GM19397 (cell line): ENCODE measurements at regions not wholly inside any gene's neighbourhood (a gene's known extent, or its start where the extent isn't known, plus 50 kb on each side); places are given as distances from the start of the nearest gene placed in this dataset.

ENCODE experiments used
- ATAC-seq: cut with Tn5 transposase; IDR thresholded peaks from one replicate; pipeline ENCODE4 v1.9.1; 2021; ENCODE audit warnings: mild to moderate bottlenecking, moderate library complexity; ENCODE audit not compliant: unreplicated experiment

DNA sequence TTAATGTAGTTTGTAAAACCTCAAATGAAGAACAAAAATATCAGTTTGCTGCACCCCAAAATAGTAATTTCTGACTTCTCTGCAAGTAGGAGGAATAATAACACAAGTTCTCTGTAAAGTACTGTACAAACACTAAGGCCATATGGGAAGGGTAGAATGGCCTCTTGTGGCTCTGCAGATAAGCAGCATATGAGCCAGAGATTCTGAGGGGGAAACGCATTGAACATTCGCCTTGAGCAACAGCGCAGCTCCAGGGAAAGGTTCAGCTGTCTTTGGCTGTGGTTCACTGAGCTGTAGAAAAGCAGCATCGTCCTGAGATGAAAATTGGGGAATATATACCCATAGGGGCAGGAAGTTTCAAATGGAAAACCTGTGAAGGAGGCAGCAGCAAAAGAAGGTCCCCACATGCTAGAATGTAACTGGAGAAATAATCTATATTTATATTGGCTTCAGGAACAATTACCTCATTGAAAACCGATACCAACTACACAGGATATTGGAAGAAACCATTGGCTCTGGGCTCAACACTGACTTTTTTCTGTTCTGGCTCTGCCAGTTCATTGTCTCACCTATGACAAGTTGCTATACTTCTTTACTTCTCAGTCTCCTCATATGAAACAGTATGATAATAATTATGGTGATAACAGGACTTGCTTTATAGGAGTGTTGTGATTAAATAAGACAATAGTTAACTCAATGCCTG, 357.6 kb upstream of the CPEB2 start:
- no peak for ATAC-seq

DNA sequence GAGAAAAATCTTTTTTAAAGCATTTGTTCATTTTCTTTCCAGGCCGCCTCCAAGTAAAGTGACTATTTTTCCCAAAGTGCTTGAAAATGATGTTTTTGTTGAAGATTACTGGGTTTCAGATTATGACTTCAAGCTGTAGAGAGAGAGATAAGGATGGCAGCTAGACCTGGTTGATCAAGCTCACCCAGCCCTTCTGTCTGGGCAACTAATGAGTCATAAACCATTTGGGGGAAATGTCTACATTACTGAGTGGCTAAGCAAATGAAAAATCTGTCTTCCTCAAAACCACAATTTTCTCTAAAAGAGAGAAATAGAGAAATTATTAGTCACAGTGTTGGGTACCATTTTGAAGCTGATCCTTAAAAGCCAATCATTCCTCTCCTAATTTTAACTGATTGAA, 355.4 kb upstream of the CPEB2 start:
- ATAC-seq = no peak

DNA sequence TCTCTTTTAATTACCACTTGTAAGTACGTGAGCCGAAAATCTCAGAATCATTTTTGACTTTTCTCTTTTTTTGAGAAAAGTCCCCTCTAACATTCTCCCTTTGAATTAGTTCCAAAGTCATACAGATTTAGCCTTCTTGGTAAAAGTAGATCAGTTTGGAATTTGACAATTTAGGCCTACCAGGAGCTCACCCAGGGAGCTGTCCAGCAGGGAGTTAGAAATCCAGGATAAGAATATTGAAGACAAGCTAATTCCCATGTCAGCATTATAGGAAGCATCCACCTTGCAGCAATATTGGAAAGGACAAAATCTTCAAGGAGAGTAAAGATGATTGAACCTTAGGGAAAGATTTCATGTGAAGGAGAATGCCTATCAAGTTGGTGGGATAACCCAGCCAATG, 352.2 kb upstream of the CPEB2 start:
- no peak for ATAC-seq

DNA sequence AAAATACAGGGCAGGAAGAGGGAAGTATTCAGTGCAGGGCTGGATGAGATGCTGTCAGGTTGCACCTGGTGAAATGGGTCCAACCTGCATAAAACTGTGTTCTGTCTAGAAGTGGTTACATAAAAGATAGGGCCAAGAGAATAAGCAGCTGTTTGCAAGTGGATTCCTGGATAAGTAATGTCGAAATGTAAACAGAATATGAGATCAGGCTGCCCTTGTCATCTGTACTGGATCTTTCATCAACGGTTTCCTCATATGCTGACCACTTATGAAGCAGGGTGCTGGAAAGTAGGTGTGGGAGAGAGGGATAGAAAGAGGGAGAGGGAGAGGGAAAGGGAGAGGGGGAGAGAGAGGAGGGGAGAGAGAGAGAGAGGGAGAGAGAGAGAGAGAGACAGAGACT, 349.8 kb upstream of the CPEB2 start:
- ATAC-seq = no peak

DNA sequence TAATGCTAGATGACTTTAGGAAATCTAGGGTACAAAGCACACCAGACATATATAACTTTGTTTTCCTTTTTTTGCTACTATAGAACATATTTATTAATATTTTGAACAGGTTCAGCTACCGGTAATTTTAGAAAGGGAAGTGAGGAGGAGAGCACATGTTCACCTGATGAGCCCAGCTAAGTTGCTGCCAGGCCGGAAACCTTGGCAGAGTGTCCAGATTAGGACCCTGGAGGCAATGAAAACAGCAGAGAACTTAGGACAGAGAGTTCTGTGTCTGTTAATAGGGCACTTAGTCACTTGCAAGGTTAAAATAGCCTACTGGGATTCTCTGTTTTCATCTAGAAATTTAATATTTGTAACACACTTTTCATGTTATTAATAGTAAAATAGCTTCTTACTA, 348.9 kb upstream of the CPEB2 start:
- no peak for ATAC-seq

DNA sequence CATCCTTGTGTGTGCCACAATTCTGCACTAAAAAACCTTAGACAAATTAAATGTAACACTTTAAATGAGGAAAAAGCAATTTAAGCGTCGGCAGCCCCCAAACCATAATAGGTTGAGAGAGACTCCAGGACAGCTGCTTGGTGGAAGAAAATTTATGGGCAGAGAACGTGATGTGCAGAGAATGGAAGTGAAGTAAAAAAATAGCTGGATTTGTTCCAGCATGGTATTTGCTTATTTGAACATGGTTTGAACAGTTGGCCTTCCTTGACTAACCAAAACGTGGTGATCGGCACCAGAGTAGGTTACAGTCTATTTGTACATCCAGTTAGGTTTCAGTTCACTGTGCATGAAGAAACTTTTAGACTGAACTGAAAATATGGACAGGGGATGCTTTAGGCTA, 343.0 kb upstream of the CPEB2 start:
- ATAC-seq = no peak

DNA sequence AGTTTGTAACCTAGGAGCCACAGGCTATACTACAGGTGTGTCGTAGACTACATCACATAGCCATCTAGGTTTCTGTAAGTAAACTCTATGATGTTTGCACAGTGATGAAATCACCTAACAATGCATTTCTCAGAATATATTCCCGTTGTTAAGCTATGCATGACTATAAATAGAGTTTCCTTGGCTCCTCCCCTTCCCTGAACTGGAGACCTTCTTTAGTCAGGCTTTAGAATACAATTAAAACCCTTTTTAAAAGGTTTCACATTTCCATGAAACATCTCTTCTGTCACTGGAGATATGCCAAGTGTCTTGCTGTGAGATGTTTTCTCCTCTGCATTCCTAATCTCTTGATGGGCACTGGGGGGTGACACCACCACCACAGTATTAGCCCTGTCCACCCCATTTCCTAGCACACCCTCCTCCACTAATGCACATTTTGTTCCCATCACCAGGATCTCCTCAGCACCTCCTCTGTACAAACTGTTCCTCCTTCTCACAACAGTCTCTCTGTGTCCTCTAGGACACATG, 334.6 kb upstream of the CPEB2 start:
- ATAC-seq = no peak

DNA sequence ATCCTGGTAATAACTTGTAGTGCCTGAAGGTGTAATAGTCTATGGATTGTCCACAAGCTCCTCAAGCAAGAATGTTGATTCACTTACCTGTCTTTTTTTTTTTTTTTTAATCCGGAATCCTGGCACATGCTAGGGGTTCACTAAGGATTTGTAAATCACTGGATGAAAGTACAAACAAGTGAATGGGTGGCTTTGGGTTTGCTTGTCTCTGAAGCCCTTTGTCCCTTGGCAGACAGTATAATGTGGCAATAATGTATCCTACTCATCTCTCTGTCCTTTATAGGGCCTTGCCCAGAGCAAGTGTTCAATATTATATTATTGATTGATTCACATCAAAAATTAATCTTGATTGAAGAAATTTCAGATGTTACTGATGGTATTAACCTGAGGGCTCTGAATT, 334.0 kb upstream of the CPEB2 start:
- ATAC-seq = no peak

DNA sequence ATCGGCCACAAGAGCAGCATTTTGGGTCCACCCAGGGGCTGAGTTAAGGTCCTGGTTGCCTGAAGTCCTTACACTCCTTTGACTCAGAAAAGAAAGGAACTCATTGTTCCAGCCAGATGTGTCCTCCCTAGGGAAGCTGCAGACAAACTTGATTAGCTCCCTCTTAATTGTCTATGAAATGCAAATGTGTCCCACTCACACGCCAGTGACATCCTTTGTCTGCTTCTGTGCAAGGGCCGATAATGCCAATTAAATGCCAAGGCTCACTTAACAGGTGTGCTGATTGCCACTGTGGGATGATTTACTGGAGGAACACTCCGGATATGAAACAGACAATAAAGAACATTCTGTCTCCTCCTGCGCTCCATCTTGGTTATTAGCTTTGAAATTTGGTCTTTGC, 332.9 kb upstream of the CPEB2 start:
- no peak for ATAC-seq

DNA sequence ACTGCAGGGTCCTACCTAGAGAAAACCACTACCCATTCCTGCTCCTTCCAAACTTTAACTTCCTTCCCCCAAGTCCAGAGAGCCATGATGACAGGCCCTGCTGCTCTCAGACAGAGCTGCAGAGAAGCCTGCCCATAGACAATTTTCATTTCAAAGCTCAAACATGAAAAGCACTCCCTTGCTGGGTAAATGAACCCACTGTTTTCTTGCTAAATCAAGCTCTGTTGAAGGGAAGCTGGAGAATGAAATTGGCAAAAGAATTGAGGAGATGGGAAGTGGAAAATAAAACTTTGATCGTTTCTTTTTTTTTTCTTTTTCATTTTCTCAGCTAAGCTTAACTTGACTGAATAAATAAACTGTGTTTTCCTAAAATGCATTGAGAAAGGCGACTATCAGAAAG, 331.1 kb upstream of the CPEB2 start:
- ATAC-seq = no peak

DNA sequence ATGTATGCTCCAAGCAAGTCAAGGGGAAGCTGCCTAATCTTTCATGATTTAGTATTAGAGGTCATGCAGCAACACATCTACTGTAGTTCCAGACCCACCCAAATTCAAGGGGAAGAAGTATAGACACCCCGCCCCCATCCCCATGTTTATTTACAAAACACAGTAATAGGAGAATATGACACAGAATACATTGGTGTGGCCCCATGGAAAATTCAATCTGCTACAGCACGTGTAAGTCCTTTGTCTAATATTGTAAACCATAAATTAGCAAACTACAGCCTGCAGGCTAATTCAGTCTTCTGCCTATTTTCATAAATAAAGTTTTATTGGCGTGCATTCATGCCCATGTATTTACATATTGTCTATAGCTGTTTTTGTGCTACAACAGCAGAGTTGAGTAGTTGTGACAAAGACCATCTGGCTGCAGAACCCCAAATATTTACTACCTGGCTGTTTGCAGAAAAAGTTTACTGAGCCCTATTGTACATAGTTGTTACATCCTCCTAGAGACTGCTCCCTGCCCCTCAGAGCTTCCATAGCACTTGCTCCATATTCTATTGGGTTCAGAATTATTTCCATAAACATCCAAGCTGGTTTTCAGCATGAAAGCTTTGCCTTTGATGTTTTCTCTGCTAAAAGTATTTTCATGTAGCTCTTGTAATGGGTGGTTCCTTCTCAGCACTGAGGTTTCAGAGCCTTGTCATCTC, 326.8 kb upstream of the CPEB2 start:
- ATAC-seq = no peak

DNA sequence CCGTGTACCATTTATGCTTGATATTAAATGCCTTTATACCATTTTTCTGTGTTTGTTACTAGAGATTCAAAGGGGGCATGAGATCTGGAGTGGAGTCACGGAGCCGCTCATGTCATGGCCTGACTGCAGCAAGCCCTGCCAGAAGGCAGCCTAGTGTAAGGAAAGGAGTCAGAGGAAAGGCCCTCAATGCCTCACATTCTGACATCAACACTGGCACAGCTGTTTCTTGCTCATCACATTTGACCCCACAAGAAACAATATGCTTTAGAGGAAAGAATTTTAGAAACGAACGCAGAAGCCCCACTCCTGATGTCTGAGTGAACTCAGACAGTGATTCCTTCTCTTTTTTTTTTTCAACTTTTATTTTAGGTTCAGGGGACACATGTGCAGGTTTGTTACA, 322.4 kb upstream of the CPEB2 start:
- ATAC-seq = no peak

DNA sequence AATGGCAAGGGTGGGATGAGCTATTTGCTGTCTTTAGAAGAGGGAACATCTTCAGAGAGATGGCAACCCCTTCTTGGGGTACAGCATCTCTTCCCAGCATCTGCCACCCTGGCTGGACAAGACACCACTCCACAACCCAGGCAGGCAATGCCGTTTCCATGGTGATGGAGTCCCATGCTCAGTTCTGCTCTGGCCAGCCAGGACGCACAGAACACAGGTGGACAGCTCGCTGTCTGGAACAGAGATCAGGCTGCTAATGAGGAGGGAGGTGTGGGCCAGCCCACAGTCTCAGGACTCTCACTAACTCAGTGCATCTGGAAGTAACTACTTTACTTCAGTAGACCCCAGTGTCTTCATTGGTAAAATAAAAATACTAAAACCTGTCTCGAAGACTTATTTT, 321.0 kb upstream of the CPEB2 start:
- ATAC-seq = no peak

DNA sequence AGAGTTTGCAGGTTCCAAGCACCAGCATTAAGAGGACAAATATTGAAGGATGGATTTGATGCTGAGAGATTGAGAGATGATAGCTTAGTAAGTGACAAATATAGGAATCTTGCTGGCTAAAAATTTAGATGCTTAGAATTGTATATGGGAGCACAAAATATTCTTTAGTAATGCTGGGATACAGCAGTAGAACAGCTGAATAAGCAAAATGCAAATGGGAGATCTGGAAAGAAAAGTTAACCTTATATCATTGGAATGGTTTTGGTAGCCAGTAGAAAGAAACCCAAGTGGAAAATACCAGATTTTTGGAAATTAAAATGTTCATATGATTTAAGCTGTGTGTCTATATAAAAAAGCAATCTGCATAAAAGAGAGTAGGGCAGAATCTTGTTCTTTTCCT, 308.6 kb upstream of the CPEB2 start:
- no peak for ATAC-seq

DNA sequence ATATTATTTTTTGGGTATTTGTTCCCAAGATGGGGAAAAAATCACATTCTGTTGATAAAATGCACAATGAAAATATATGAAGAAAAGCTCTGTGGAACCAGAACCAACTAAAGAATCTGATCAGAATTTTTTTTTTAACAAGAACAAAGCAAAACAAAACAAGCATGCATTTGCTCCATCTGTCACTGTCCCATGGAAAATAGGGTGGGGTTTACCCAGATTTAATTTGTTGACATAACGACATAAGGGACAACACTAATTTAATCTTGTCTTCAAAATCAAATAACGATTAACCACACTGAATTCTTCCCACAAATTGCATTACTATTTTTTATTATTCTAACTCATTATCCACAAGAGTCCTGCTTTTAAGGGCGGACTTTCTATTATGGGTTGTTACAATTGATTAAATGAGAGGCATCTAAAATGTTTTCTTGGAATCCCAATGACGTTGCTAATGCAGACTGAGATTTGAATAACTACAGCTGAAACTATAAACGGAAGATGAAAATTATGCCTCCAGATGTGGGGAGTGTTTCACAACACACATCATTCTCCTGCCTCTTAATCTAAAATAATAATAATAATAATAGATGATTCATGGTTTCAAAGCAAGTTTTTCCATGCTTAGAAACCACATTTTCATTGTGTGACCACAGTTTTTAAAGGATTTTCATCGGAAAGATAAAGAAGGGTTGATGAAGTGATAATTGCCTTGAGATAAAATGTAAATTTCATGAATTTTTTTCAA, 307.0 kb upstream of the CPEB2 start:
- ATAC-seq = no peak

DNA sequence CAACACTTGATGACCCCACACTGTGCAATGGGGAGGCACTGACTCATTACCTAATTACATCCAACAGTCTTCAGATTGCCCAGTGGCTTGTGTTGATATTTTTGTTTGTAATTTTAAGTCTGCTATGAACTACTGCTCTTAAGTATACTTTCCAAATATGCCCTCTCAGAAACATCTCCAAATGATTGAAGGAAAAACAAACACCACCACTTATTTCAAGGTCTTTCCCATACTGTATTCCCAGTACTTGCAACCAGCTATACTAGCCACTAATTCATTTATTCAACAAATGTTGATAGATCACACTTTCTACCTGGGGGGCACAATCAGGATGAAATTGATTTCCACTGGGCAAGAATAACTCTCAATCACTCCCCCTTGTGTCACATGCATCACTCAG, 302.2 kb upstream of the CPEB2 start:
- no peak for ATAC-seq

DNA sequence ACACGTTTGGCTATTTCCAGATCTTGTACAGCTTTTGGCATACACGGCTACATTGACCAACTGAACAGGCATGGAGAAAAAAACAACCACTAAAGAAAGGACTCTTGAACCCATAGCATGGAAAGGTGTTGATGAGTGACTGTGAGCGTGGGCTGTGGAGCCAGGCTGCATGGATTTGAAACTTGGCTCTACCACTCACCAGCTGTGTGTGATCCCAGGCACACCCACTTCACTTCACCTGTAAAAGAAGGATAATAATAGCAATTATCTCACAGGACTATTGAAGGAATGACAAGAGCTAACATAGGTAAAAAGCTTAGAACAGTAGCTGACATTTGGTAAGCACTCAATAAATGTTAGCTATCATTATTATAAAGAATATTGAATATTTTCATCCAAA, 301.7 kb upstream of the CPEB2 start:
- ATAC-seq = no peak

DNA sequence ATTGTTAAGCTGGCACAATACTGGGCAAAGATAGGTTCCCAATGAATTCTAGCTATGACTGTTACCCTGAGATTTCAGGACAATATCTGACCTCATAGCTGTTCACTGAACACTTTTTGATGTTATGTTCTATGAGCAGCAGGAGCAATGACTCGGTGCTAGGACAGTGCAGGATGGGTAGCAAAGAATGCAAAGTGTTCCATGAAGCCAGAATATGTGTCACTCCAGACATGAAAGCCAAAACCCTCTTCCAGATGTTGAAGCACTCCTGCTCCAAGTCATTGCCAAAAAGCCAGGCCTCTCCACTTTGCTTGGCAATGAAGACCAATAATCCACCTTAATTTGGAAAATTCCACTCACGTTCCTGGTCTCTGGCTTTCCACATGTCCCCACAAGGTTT, 300.9 kb upstream of the CPEB2 start:
- ATAC-seq = no peak

DNA sequence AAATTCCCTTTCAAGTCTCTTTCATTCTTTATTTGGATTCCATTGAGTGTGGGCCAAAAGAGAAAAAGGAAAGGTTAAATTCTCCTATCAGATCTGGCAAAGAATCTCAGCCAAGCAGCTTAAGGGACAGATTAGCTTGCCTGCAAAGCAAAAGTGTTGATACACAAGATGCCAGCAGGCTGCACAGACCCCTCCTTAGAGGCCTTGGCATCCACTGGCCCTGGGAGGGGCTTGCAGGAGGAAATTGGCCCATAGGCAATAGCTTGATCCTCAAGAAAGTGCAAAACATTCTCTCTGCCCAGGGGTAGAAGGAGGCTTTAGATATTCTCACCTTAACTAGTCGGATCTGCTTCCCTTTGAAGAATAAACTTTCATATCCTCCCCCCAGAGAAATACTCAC, 300.4 kb upstream of the CPEB2 start:
- ATAC-seq = no peak

DNA sequence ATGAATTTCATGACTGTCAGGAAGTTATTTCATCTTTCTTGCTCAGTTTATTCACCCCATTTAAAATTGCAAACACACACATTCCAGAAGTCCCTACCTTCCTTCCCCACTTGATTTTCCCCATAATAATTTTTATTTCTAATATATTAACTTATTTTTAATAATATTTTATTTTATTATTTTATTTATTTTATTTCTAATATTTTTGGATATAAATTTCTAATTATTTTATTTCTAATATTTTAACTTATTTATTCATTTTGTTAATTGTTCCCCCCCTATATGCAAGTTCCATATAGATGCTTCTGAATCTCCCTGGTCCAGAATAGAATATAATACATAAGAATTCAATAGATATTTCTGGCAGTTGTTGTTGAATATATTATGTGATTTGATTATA, 293.7 kb upstream of the CPEB2 start:
- ATAC-seq = no peak

DNA sequence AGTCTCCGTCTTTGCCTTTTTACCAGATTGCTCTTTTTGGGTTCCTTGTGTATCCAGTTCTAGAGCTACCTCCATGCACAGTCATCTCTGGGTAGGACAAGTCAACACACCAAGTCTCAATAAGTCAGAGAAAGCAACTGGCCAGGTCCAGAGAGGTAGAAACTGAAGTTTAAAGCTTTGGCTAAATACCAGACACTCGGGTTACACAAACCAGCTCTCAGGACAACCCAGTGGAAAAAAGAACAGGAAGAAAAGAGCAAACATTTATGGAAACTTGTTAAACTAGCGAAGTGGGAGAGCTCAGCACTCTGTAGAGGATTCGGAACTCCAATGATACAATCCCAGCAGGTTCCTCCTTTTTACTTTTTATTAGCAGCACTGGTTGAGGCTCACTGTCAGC, 291.0 kb upstream of the CPEB2 start:
- ATAC-seq = no peak

DNA sequence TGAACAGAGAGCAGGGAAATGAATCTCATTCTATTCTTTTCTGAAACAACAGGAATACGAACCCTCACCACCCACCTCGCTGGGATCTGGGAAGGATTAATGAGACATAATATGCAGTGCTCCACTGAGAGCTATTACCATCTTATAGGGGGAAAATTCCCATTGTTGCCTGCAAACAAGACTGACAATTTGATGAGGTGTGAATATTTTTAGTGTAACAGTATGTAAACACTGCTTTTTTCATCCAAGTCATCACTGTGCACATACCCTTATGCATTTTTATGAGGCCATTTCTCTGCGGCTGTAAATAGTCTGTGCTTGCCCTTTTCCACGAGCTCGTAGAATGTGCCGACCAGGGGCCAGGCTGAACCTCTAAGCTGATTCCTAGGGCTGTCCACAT, 285.6 kb upstream of the CPEB2 start:
- no peak for ATAC-seq
